Astrocyte (in vitro differentiated cells and primary cell): ENCODE measurements at regions not wholly inside any gene's neighbourhood (a gene's known extent, or its start where the extent isn't known, plus 50 kb on each side); places are given as distances from the start of the nearest gene placed in this dataset.

ENCODE experiments used
- EZH2 ChIP-seq: IDR thresholded peaks from 2 replicates; pipeline ENCODE4 v1.6.1; 2012; ENCODE audit warnings: mild to moderate bottlenecking, low read length, inconsistent platforms; ENCODE audit not compliant: insufficient read depth
- TF ChIP-seq, protein P1 (sequence below): IDR thresholded peaks from 2 replicates; pipeline ENCODE4 v1.5.1; 2011; ENCODE audit warnings: low read depth, mild to moderate bottlenecking, inconsistent platforms, low read length, moderate library complexity; ENCODE audit not compliant: insufficient read depth

DNA sequence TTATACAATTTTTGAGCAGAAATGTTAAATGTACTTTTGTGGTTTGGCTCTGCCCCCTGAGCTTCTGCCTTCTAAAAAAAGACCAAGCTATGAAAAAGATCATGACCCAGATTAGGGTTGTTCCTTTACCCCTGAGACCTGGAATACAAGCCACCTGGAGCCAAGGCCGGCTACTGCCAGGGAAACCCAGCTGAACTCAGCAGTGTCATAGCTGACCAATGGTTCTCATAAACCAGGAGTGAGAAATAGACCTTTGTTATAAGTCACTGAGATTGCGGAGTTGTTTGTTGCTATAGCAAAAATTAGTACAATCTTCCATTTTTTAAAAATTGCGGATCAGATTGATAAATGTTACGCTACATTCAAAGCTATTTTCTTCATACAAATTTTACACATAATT, 1261.7 kb downstream of the ROBO1 start:
- TF ChIP-seq, protein P1, sequence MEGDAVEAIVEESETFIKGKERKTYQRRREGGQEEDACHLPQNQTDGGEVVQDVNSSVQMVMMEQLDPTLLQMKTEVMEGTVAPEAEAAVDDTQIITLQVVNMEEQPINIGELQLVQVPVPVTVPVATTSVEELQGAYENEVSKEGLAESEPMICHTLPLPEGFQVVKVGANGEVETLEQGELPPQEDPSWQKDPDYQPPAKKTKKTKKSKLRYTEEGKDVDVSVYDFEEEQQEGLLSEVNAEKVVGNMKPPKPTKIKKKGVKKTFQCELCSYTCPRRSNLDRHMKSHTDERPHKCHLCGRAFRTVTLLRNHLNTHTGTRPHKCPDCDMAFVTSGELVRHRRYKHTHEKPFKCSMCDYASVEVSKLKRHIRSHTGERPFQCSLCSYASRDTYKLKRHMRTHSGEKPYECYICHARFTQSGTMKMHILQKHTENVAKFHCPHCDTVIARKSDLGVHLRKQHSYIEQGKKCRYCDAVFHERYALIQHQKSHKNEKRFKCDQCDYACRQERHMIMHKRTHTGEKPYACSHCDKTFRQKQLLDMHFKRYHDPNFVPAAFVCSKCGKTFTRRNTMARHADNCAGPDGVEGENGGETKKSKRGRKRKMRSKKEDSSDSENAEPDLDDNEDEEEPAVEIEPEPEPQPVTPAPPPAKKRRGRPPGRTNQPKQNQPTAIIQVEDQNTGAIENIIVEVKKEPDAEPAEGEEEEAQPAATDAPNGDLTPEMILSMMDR, result no peak
- TF ChIP-seq EZH2, result no peak
